Memory B cell (primary cell): ENCODE measurements at regions not wholly inside any gene's neighbourhood (a gene's known extent, or its start where the extent isn't known, plus 50 kb on each side); places are given as distances from the start of the nearest gene placed in this dataset.
"Not testable (repeated sequence)": the region's sequence is repeated elsewhere in the genome, so short reads cannot be mapped to it uniquely, and the experiment has no call there.

Experiments used
- ATAC-seq: fragments of 150-1000 bp; cut with Tn5 transposase; 2 replicates; pipeline ENCODE4 v1.10.0; 2021; ENCODE audit warnings: low read depth, mild to moderate bottlenecking, moderate library complexity
- DNase-seq, 2 donors: peaks; one replicate each; pipeline ENCODE4 v3.0.0; 2022; ENCODE audit warnings: low spot score in 2 of 2
- H3K27ac Mint-ChIP-seq: one replicate; pipeline ENCODE4 v1.8.0; 2022; ENCODE audit warnings: mild to moderate bottlenecking, moderate library complexity, mixed read lengths
- H3K27me3 Mint-ChIP-seq: one replicate; pipeline ENCODE4 v1.8.0; 2022; ENCODE audit warnings: mixed read lengths
- H3K36me3 Mint-ChIP-seq: one replicate; pipeline ENCODE4 v1.8.0; 2022; ENCODE audit warnings: mild to moderate bottlenecking, mixed read lengths
- H3K4me1 Mint-ChIP-seq: one replicate; pipeline ENCODE4 v1.8.0; 2022; ENCODE audit warnings: mixed read lengths
- H3K4me3 Mint-ChIP-seq: one replicate; pipeline ENCODE4 v1.8.0; 2022; ENCODE audit warnings: mild to moderate bottlenecking, moderate library complexity, mixed read lengths
- H3K9me3 Mint-ChIP-seq: one replicate; pipeline ENCODE4 v1.8.0; 2022; ENCODE audit warnings: mixed read lengths

- Mint-ChIP-seq H3K27me3 (no peaks in the 10 kb centered on the region), H3K4me3 (no peak overlapping the region), H3K4me1 (no peaks in the 10 kb centered on the region), H3K27ac (no peak overlapping the region), H3K9me3 (no peaks in the 10 kb centered on the region), H3K36me3 (no peaks in the 10 kb centered on the region)
- ATAC-seq, result no peak
- DNase-seq, result no peak
These were observed 386.9 kb downstream of the AMY1C start for GRCh38 chr1:104136621-104137020.

- no peak for DNase-seq
- Mint-ChIP-seq H3K36me3 (no peaks in the 10 kb centered on the region), H3K4me1 (no peaks in the 10 kb centered on the region), H3K9me3 (peaks cover 1% of the 10 kb centered on the region), H3K4me3 (no peak overlapping the region), H3K27ac (no peak overlapping the region), H3K27me3 (no peaks in the 10 kb centered on the region)
- no peak for ATAC-seq
These were observed 407.0 kb downstream of the AMY1C start for GRCh38 chr1:104156738-104157137.

DNA sequence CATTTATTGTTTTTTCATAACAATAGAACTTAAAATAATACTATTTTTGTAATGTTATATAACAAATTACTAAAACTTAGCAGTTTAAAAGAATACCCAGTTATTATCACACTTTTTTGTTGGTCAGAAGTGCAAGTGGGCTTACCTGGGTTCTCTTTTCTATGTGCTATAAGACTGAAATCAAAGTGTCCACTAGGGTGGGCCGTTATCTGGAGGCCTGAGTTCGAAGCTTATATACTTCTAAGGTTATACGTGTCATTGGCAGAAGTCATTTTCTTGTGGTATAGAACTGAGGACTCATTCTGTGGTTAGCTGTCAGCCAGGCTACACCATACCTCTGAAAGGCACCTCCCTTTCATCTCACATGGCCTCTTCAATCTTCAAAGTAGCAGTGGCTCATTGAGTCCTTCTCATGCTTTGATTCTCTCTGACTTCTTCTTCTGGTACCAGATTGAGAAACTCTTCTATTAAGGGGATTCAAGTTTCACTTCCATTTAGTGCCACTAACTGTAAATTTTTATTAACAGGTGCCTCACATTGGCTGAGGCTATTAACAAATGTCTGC, 414.3 kb downstream of the AMY1C start:
- peaks cover 1% of the 10 kb centered on the region for H3K9me3 Mint-ChIP-seq

GRCh38 chr1:104172243-104172681, 422.6 kb downstream of the AMY1C start:
- H3K4me3 Mint-ChIP-seq, result no peak overlapping the region
- H3K4me1 Mint-ChIP-seq, result no peaks in the 10 kb centered on the region
- ATAC-seq (no peak), DNase-seq (no peak)
- H3K27me3 Mint-ChIP-seq, result no peaks in the 10 kb centered on the region
- H3K36me3 Mint-ChIP-seq, result no peaks in the 10 kb centered on the region
- peaks cover 2% of the 10 kb centered on the region for H3K9me3 Mint-ChIP-seq
- no peak overlapping the region for H3K27ac Mint-ChIP-seq

More for the DNA sequence above, 414.3 kb downstream of the AMY1C start:
- ATAC-seq (peak; percentile 74), DNase-seq (no peak)
- H3K4me1 Mint-ChIP-seq, result peaks cover 6% of the 10 kb centered on the region
- H3K27me3 Mint-ChIP-seq, result no peaks in the 10 kb centered on the region
- H3K27ac Mint-ChIP-seq, result no peak overlapping the region
- H3K36me3 Mint-ChIP-seq, result no peaks in the 10 kb centered on the region
- no peak overlapping the region for H3K4me3 Mint-ChIP-seq

DNA sequence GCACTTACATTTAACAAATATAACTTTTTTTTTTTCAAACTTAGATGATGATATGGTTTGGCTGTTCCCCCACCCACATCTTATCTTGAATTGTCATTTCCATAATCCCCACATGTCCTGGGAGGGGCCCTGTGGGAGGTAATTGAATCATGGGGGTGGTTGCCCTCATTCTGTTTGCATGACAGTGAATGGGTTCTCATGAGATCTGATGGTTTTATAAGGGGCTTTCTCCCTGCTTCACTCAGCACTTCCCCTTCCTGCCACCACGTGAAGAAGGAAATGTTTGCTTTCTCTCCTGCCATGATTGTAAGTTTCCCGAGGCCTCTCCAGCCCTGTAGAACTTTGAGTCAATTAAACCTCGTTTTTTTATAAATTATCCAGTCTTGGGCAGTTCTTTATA, 432.6 kb downstream of the AMY1C start:
- no peaks in the 10 kb centered on the region for H3K27me3 Mint-ChIP-seq
- DNase-seq (no peak), ATAC-seq (no peak)
- no peaks in the 10 kb centered on the region for H3K36me3 Mint-ChIP-seq
- no peaks in the 10 kb centered on the region for H3K4me1 Mint-ChIP-seq
- no peaks in the 10 kb centered on the region for H3K9me3 Mint-ChIP-seq
- no peak overlapping the region for H3K4me3 Mint-ChIP-seq
- H3K27ac Mint-ChIP-seq, result no peak overlapping the region

DNA sequence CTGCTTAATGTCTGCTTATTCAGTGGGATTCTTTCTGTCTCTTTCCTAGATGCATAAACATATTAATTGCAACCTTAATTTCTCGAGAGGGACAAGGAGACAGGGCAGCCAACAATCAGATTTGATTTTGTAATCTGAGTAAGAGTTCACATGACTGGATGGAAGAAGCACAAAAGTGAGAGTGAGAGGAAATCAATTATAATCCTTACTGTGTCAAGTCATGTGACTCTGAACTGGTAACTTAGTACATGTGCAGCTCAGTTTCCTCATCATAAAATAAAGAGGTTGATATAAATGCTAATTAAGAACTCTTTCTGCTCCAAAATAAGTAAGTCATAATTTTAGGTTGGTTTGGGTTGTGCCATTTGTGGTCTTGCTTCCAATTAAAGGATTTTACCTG, 439.5 kb downstream of the AMY1C start:
- Mint-ChIP-seq H3K27ac (no peak overlapping the region), H3K4me1 (peaks cover 3% of the 10 kb centered on the region), H3K9me3 (no peaks in the 10 kb centered on the region), H3K4me3 (no peak overlapping the region), H3K27me3 (no peaks in the 10 kb centered on the region), H3K36me3 (no peaks in the 10 kb centered on the region)
- DNase-seq (no peak), ATAC-seq (no peak)

GRCh38 chr1:104190821-104191220, 441.1 kb downstream of the AMY1C start:
- no peak for ATAC-seq

DNA sequence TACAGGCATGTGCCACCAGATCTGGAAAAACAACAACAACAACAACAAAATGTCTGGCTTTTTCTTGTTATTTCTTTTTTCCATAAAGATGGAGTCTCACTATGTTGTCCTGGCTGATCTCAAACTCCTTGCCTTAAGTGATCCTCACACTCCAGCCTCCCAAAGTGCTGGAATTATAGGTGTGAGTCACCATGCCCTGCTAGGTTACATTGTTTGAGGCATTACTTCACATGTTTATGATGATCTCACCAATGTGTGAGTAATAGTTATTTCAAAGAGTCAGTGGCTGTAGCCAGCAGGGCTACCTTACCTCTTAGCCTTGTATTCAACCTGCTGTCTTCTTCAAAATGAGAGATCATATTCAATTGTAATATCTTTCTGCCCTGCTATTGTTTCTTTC, 445.7 kb downstream of the AMY1C start:
- Mint-ChIP-seq H3K4me1 (no peaks in the 10 kb centered on the region), H3K27ac (no peak overlapping the region), H3K36me3 (no peaks in the 10 kb centered on the region), H3K27me3 (no peaks in the 10 kb centered on the region), H3K9me3 (no peaks in the 10 kb centered on the region), H3K4me3 (no peak overlapping the region)
- no peak for ATAC-seq
- no peak for DNase-seq

More at GRCh38 chr1:104190821-104191220, 441.1 kb downstream of the AMY1C start:
- H3K36me3 Mint-ChIP-seq, result no peaks in the 10 kb centered on the region
- no peaks in the 10 kb centered on the region for H3K27me3 Mint-ChIP-seq
- H3K4me1 Mint-ChIP-seq, result peaks cover 3% of the 10 kb centered on the region
- no peak for DNase-seq
- no peak overlapping the region for H3K27ac Mint-ChIP-seq
- H3K9me3 Mint-ChIP-seq, result no peaks in the 10 kb centered on the region
- H3K4me3 Mint-ChIP-seq, result no peak overlapping the region

GRCh38 chr1:104196136-104196535, 446.4 kb downstream of the AMY1C start:
- no peaks in the 10 kb centered on the region for H3K36me3 Mint-ChIP-seq
- no peak overlapping the region for H3K4me3 Mint-ChIP-seq
- H3K27me3 Mint-ChIP-seq, result no peaks in the 10 kb centered on the region
- no peaks in the 10 kb centered on the region for H3K4me1 Mint-ChIP-seq
- DNase-seq (no peak), ATAC-seq (no peak)
- H3K9me3 Mint-ChIP-seq, result no peaks in the 10 kb centered on the region
- H3K27ac Mint-ChIP-seq, result no peak overlapping the region

DNA sequence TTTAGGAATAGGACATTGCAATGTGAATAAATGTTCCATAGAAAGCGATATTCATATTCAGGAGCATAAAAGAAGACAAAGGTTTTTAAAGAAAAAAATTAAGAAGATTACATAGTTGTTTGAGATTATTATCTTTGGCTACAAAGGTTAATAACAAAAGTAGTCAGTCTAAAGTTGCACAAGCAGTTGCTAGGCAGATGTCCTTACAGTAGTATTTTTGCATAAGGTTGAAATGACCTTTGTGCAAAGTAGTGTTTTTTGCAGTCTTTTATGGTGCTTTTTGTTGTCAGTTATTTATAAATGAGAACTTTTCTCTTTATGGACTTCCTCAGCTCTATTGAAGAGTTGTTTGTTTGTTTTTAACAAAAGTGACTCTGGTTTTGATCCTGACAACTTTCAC, 447.8 kb downstream of the AMY1C start:
- no peaks in the 10 kb centered on the region for H3K9me3 Mint-ChIP-seq
- DNase-seq (no peak), ATAC-seq (no peak)
- no peaks in the 10 kb centered on the region for H3K4me1 Mint-ChIP-seq
- no peak overlapping the region for H3K27ac Mint-ChIP-seq
- no peak overlapping the region for H3K4me3 Mint-ChIP-seq
- no peaks in the 10 kb centered on the region for H3K36me3 Mint-ChIP-seq
- no peaks in the 10 kb centered on the region for H3K27me3 Mint-ChIP-seq

- ATAC-seq, result no peak
- Mint-ChIP-seq H3K27ac (no peak overlapping the region), H3K9me3 (peaks cover 4% of the 10 kb centered on the region), H3K4me3 (no peak overlapping the region), H3K4me1 (no peaks in the 10 kb centered on the region), H3K36me3 (no peaks in the 10 kb centered on the region), H3K27me3 (peaks cover 5% of the 10 kb centered on the region)
- DNase-seq, result no peak
These were observed 462.5 kb downstream of the AMY1C start for GRCh38 chr1:104212239-104212638.

- DNase-seq, ATAC-seq, H3K4me3 Mint-ChIP-seq, H3K4me1 Mint-ChIP-seq, H3K27me3 Mint-ChIP-seq, H3K27ac Mint-ChIP-seq, H3K9me3 Mint-ChIP-seq, H3K36me3 Mint-ChIP-seq: not testable (repeated sequence)
These were observed 467.8 kb downstream of the AMY1C start for GRCh38 chr1:104217395-104217986.

DNA sequence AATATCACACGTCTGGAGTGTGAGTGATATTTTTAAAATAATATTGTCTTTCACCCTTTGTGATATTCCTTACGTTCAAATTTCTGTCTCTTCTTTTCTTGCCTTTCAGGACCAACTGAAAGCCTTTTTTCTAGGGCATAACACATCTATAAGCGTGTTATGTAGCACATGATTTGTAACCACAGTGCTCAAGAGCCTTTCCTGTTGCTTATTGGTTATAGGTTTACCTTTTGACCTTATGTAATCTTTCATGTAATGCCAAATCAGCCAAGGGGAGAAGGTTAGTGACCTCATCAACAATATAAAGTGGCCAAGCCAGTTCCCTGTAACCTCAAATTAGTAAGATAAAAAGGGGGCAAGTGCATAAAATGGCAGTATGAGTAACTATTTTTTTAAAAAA, 480.2 kb downstream of the AMY1C start:
- Mint-ChIP-seq H3K27me3 (no peaks in the 10 kb centered on the region), H3K4me3 (no peak overlapping the region), H3K4me1 (no peaks in the 10 kb centered on the region), H3K9me3 (no peaks in the 10 kb centered on the region), H3K36me3 (no peaks in the 10 kb centered on the region), H3K27ac (no peak overlapping the region)
- DNase-seq, result no peak
- ATAC-seq, result no peak

- ATAC-seq (no peak), DNase-seq (no peak)
- Mint-ChIP-seq H3K36me3 (no peaks in the 10 kb centered on the region), H3K27ac (no peak overlapping the region), H3K4me3 (no peak overlapping the region), H3K9me3 (no peaks in the 10 kb centered on the region), H3K4me1 (no peaks in the 10 kb centered on the region), H3K27me3 (no peaks in the 10 kb centered on the region)
These were observed 482.0 kb downstream of the AMY1C start for GRCh38 chr1:104231676-104232075.

- Mint-ChIP-seq H3K4me1 (no peaks in the 10 kb centered on the region), H3K27ac (no peak overlapping the region), H3K36me3 (no peaks in the 10 kb centered on the region), H3K4me3 (no peak overlapping the region), H3K9me3 (no peaks in the 10 kb centered on the region), H3K27me3 (no peaks in the 10 kb centered on the region)
- no peak for ATAC-seq
- no peak for DNase-seq
These were observed 485.4 kb downstream of the AMY1C start for GRCh38 chr1:104235141-104235540.
